Endothelial cell of umbilical vein (primary cell): ENCODE measurements at regions not wholly inside any gene's neighbourhood (a gene's known extent, or its start where the extent isn't known, plus 50 kb on each side); places are given as distances from the start of the nearest gene placed in this dataset.

ENCODE experiments used
- BruUV-seq: library from RNA; stranded (reverse); fragments of 400-500 nt; replicated peaks from 2 replicates; lab custom pipeline; 2021; lab: Mats Ljungman, UMichigan
- CTCF ChIA-PET: fragments of 300-600, 350-600 bp; sonication (Branson Sonifier 250); formaldehyde crosslinking; loops from one replicate; lab custom pipeline; 2021; ENCODE audit warnings: antibody characterized with exemption, inconsistent platforms; lab: Charles Lee
- POLR2A ChIA-PET: fragments of 300-600, 350-600 bp; sonication (Branson Sonifier 250); formaldehyde crosslinking; loops from one replicate; lab custom pipeline; 2021; ENCODE audit warnings: antibody characterized with exemption, inconsistent platforms; lab: Charles Lee
- DNase-seq: peaks from one replicate; pipeline ENCODE4 v3.0.0-alpha.2; 2011; ENCODE audit warnings: low read depth, low spot score
- FAIRE-seq: peaks from 2 replicates; lab custom pipeline; 2011; peaks lifted over from hg19 to GRCh38; lab: Jason Lieb, UNC
- H2AFZ ChIP-seq: 2 replicates; pipeline ENCODE4 v1.6.0; 2012; ENCODE audit warnings: low read depth, low read length, control low read depth, inconsistent platforms
- H3K27ac ChIP-seq: 2 replicates; pipeline ENCODE4 v1.5.1; 2011; ENCODE audit warnings: low read depth, mild to moderate bottlenecking, control low read depth, low read length, moderate library complexity; ENCODE audit not compliant: insufficient read depth
- H3K27me3 ChIP-seq, 2 experiments: 2 replicates each; pipeline versions ENCODE4 v1.6.0 to v1.6.1; 2011; ENCODE audit warnings: low read length in 2 of 2, mixed read lengths in 1 of 2; ENCODE audit not compliant: control insufficient read depth in 2 of 2, insufficient read depth in 2 of 2
- H3K36me3 ChIP-seq, 2 experiments: 2 replicates in 1 of 2; 3 replicates in 1 of 2; pipeline ENCODE4 v1.5.1; 2011; ENCODE audit warnings: low read length in 2 of 2, mild to moderate bottlenecking in 1 of 2, moderate library complexity in 1 of 2; ENCODE audit not compliant: control insufficient read depth in 2 of 2, insufficient read depth in 2 of 2; ENCODE audit errors: extremely low read depth in 1 of 2
- H3K4me1 ChIP-seq: 3 replicates; pipeline ENCODE4 v1.5.1; 2011; ENCODE audit warnings: mild to moderate bottlenecking, low read length; ENCODE audit not compliant: control insufficient read depth, insufficient read depth; ENCODE audit errors: extremely low read depth
- H3K4me2 ChIP-seq: 2 replicates; pipeline ENCODE4 v1.6.1; 2011; ENCODE audit warnings: low read length, control low read depth, mixed read lengths; ENCODE audit not compliant: insufficient read depth
- H3K4me3 ChIP-seq, 3 experiments: fragments of 200-600 bp in 1 of 3; sonication (generic), shearing (Covaris generic) in 1 of 3; replicated peaks in 1 of 3; 2 replicates each; pipeline ENCODE4 v1.5.1; 2011 to 2016; ENCODE audit warnings: control low read depth in 3 of 3, low read length in 3 of 3, mild to moderate bottlenecking in 2 of 3, inconsistent platforms in 1 of 3, low read depth in 1 of 3, moderate library complexity in 1 of 3; ENCODE audit not compliant: insufficient read depth in 1 of 3
- H3K79me2 ChIP-seq: 2 replicates; pipeline ENCODE4 v1.6.0; 2012; ENCODE audit warnings: low read length, inconsistent platforms; ENCODE audit not compliant: control insufficient read depth, insufficient read depth
- H3K9ac ChIP-seq: replicated peaks from 2 replicates; pipeline ENCODE3; 2011; ENCODE audit warnings: low read length, control low read depth; ENCODE audit not compliant: insufficient read depth; ENCODE audit errors: extremely low read depth
- H3K9me1 ChIP-seq: replicated peaks from 3 replicates; pipeline ENCODE4 v1.6.0; 2011; ENCODE audit warnings: mild to moderate bottlenecking, low read length; ENCODE audit not compliant: control insufficient read depth, insufficient read depth; ENCODE audit errors: extremely low read depth
- H3K9me3 ChIP-seq: replicated peaks from 2 replicates; pipeline ENCODE4 v1.5.1; 2012; ENCODE audit warnings: low read length, inconsistent platforms; ENCODE audit not compliant: control insufficient read depth, insufficient read depth
- H4K20me1 ChIP-seq: replicated peaks from 2 replicates; pipeline ENCODE3; 2011; ENCODE audit warnings: mild to moderate bottlenecking, low read length; ENCODE audit not compliant: control insufficient read depth, insufficient read depth; ENCODE audit errors: extremely low read depth
- FOS ChIP-seq: IDR thresholded peaks from 2 replicates; pipeline ENCODE4 v1.6.1; 2011; ENCODE audit warnings: mild to moderate bottlenecking, low read length, moderate library complexity, borderline replicate concordance; ENCODE audit not compliant: insufficient read depth
- GATA2 ChIP-seq: IDR thresholded peaks from 2 replicates; pipeline ENCODE4 v1.7.0; 2011; ENCODE audit warnings: low read depth, mild to moderate bottlenecking, moderate library complexity, mixed read lengths, low read length; ENCODE audit not compliant: insufficient read length, insufficient read depth
- JUN ChIP-seq: IDR thresholded peaks from 2 replicates; pipeline ENCODE4 v1.6.1; 2011; ENCODE audit warnings: borderline replicate concordance, low read depth; ENCODE audit not compliant: insufficient read length, insufficient read depth
- MYC ChIP-seq: IDR thresholded peaks from one replicate; pipeline ENCODE4 v1.6.1; 2011; ENCODE audit warnings: mild to moderate bottlenecking, low read depth, low read length
- POLR2A ChIP-seq: IDR thresholded peaks from 2 replicates; pipeline ENCODE4 v1.6.1; 2012; ENCODE audit warnings: low read depth, mild to moderate bottlenecking, control low read depth, low read length
- POLR2AphosphoS5 ChIP-seq: IDR thresholded peaks from 2 replicates; pipeline ENCODE4 v1.6.1; 2012; ENCODE audit warnings: low read depth, mild to moderate bottlenecking, control low read depth, low read length, moderate library complexity; ENCODE audit not compliant: insufficient read depth
- dilution Hi-C: fragments of 300-500 bp; cut with MboI; formaldehyde crosslinking; loops from one replicate; pipeline ENCODE4 v1.15.0; 2019; ENCODE audit warnings: low sequenced_read_pairs; ENCODE audit not compliant: extremely low pct_ligation_motif_present
- intact Hi-C: fragments of 100-400 bp; cut with micrococcal nuclease; formaldehyde crosslinking; loops from one replicate; pipeline ENCODE4 v1.10.0; 2022

DNA sequence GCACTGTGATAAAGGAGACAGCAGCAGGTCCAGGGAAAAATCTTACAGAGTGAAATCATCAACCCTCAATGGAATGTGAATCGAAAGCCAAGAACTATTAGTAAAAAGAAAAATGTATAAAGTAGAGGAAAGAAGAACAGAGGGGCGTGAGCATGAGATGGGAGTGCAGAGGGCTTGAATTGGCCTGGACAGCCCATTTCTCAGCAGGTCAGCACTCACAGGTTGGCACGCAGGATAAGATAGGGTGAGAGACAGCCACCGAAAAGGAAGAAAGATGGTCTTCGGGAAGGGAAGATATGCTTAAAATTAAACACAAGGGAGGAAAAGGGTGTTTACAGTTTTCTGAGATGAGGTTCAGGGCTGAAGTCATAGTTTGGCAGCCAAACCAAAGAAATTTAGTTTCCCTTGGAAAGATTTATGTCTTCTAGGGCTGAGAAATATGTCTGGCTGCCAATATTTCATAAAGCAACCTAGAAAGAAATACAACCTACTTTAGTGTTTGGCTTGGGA, 524.7 kb downstream of the SPATA31D1 start:
- Histone ChIP-seq H3K27ac (no peak overlapping the region), H3K4me3 (no peak overlapping the region), H3K4me1 (no peaks in the 10 kb centered on the region), H3K27me3 (no peaks in the 10 kb centered on the region), H4K20me1 (no peaks in the 10 kb centered on the region), H3K9me1 (no peaks in the 10 kb centered on the region), H3K9me3 (no peaks in the 10 kb centered on the region), H3K79me2 (no peaks in the 10 kb centered on the region), H2AFZ (no peak overlapping the region), H3K36me3 (no peaks in the 10 kb centered on the region), H3K4me2 (no peak overlapping the region), H3K9ac (no peak overlapping the region)
- BruUV-seq: no TSS peak
- no peak for FAIRE-seq
- intact Hi-C loops (no loop called here), dilution Hi-C loops (no loop called here)
- no peak for DNase-seq
- ChIA-PET POLR2A (no interaction called here), CTCF (no interaction called here)
- no peak for TF ChIP-seq MYC
- TF ChIP-seq POLR2AphosphoS5: no peak
- no peak for TF ChIP-seq GATA2
- TF ChIP-seq FOS: no peak

DNA sequence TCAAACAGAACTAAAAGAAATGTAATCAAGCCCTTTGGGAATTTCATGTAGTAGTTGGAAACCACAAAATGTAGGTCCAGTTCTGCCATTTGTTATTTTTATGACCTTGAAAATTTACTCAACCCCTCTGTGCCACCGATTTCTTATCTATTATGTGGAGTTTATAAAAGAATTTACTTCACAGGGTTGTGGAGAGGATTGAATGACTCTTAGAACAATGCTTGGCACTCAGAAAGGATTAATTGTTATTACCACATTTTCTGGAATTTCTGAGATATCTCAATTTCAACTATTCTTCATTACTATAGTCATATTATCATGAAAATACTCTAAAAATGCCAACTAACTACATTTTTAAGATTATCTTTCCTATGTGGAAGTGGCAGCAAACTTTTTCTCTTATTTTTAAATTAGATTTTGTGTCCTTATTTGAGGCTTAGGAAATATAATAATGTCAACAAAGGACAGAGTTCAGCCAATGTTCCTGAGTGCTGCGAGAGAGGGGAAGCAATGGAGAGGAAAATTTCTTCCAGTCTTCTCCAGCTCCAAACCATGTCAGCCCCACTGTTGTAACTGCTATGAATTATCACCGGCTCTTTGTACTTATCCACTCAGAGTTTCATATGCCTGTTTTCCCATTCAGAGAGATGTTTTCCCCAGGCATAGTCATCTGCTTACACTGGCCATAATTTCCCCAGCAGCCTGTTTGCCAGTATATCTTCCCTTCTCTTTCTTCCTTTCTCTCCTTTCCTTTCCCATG, 525.6 kb downstream of the SPATA31D1 start:
- Histone ChIP-seq H3K4me2 (no peak overlapping the region), H3K27me3 (no peaks in the 10 kb centered on the region), H3K9ac (no peak overlapping the region), H2AFZ (no peak overlapping the region), H3K36me3 (no peaks in the 10 kb centered on the region), H3K4me1 (no peaks in the 10 kb centered on the region), H3K4me3 (no peak overlapping the region), H3K9me1 (no peaks in the 10 kb centered on the region), H3K9me3 (no peaks in the 10 kb centered on the region), H3K79me2 (no peaks in the 10 kb centered on the region), H4K20me1 (no peaks in the 10 kb centered on the region), H3K27ac (no peak overlapping the region)
- FAIRE-seq (no peak), DNase-seq (no peak)
- BruUV-seq: no TSS peak
- dilution Hi-C loops: no loop called here
- intact Hi-C loops: no loop called here
- no peak for TF ChIP-seq MYC
- no peak for TF ChIP-seq JUN
- TF ChIP-seq POLR2A: no peak
- ChIA-PET POLR2A (no interaction called here), CTCF (no interaction called here)
